IMR-90 (cell line): ENCODE measurements at regions not wholly inside any gene's neighbourhood (a gene's known extent, or its start where the extent isn't known, plus 50 kb on each side); places are given as distances from the start of the nearest gene placed in this dataset.

ENCODE experiments used
- ATAC-seq: fragments of 200-7000 bp; cut with Tn5 transposase; 2 replicates; pipeline ENCODE4 v1.9.1; 2020; ENCODE audit warnings: low read depth, mild to moderate bottlenecking, moderate library complexity
- BruUV-seq: library from RNA; stranded (reverse); fragments of 400-500 nt; replicated peaks from 2 replicates; lab custom pipeline; 2021; lab: Mats Ljungman, UMichigan
- CTCF ChIA-PET: fragments of 300-600 bp; formaldehyde crosslinking; extraction: SDS; loops from one replicate; lab custom pipeline; 2021; ENCODE audit warnings: antibody characterized with exemption; lab: Yijun Ruan, JAX
- POLR2A ChIA-PET: fragments of 300-600 bp; sonication (Branson Sonifier 250); formaldehyde crosslinking; loops from one replicate; lab custom pipeline; 2022; ENCODE audit warnings: antibody characterized with exemption; ENCODE audit not compliant: unreplicated experiment; lab: Charles Lee
- DNase-seq: peaks from one replicate; pipeline ENCODE4 v3.0.0; 2013
- H2AFZ ChIP-seq: replicated peaks from 2 replicates; pipeline ENCODE3; 2013; ENCODE audit warnings: low read length, mild to moderate bottlenecking; ENCODE audit not compliant: poor library complexity
- H2AK5ac ChIP-seq: 2 replicates; pipeline ENCODE4 v1.6.1; 2013; ENCODE audit warnings: low read depth, low read length, inconsistent platforms
- H2AK9ac ChIP-seq: replicated peaks from 2 replicates; pipeline ENCODE3; 2013; ENCODE audit warnings: mild to moderate bottlenecking, low read depth, low read length, moderate library complexity; ENCODE audit not compliant: poor library complexity
- H2BK120ac ChIP-seq: 2 replicates; pipeline ENCODE4 v1.6.1; 2013; ENCODE audit warnings: low read depth, low read length, inconsistent platforms
- H2BK15ac ChIP-seq: 3 replicates; pipeline ENCODE4 v1.6.1; 2013; ENCODE audit warnings: low read depth, low read length, inconsistent platforms
- H2BK20ac ChIP-seq: 2 replicates; pipeline ENCODE4 v1.6.1; 2013; ENCODE audit warnings: low read depth, mild to moderate bottlenecking, inconsistent platforms, low read length, moderate library complexity
- H2BK5ac ChIP-seq: 2 replicates; pipeline ENCODE4 v1.6.1; 2013; ENCODE audit warnings: mild to moderate bottlenecking, low read depth, low read length, inconsistent platforms; ENCODE audit not compliant: poor library complexity, severe bottlenecking
- H3K14ac ChIP-seq: replicated peaks from 2 replicates; pipeline ENCODE4 v1.6.1; 2013; ENCODE audit warnings: low read depth, low read length, inconsistent platforms
- H3K18ac ChIP-seq: 2 replicates; pipeline ENCODE4 v1.6.1; 2013; ENCODE audit warnings: low read depth, low read length, control low read depth
- H3K23ac ChIP-seq: 2 replicates; pipeline ENCODE4 v1.6.1; 2013; ENCODE audit warnings: low read depth, low read length, inconsistent platforms
- H3K27ac ChIP-seq: 2 replicates; pipeline ENCODE4 v1.5.1; 2013; ENCODE audit warnings: mild to moderate bottlenecking, control low read depth, low read length; ENCODE audit not compliant: insufficient read depth
- H3K27me3 ChIP-seq: 2 replicates; pipeline ENCODE4 v1.6.1; 2013; ENCODE audit warnings: low read length; ENCODE audit not compliant: control insufficient read depth, insufficient read depth
- H3K36me3 ChIP-seq: 2 replicates; pipeline ENCODE4 v1.6.1; 2013; ENCODE audit warnings: low read length, mixed read lengths; ENCODE audit not compliant: control insufficient read depth, insufficient read depth
- H3K4ac ChIP-seq: 2 replicates; pipeline ENCODE4 v1.6.1; 2013; ENCODE audit warnings: low read depth, low read length, inconsistent platforms
- H3K4me1 ChIP-seq: 2 replicates; pipeline ENCODE4 v1.6.1; 2013; ENCODE audit warnings: low read length, mixed read lengths; ENCODE audit not compliant: control insufficient read depth, insufficient read depth
- H3K4me2 ChIP-seq: 2 replicates; pipeline ENCODE4 v1.6.1; 2013; ENCODE audit warnings: low read depth, mild to moderate bottlenecking, control low read depth, low read length, moderate library complexity
- H3K4me3 ChIP-seq: 2 replicates; pipeline ENCODE4 v1.5.1; 2013; ENCODE audit warnings: low read depth, mild to moderate bottlenecking, control low read depth, low read length, moderate library complexity; ENCODE audit not compliant: insufficient read depth
- H3K56ac ChIP-seq: 2 replicates; pipeline ENCODE4 v1.6.1; 2013; ENCODE audit warnings: low read length, inconsistent platforms; ENCODE audit not compliant: insufficient read depth; ENCODE audit errors: extremely low read depth
- H3K79me1 ChIP-seq, 2 experiments: 2 replicates each; pipeline ENCODE4 v1.6.1; 2013; ENCODE audit warnings: low read length in 2 of 2, inconsistent platforms in 1 of 2, low read depth in 1 of 2
- H3K9ac ChIP-seq: 2 replicates; pipeline ENCODE4 v1.6.1; 2013; ENCODE audit warnings: low read depth, low read length, control low read depth
- H3K9me1 ChIP-seq: 2 replicates; pipeline ENCODE4 v1.6.1; 2013; ENCODE audit warnings: low read length, inconsistent platforms; ENCODE audit not compliant: insufficient read depth
- H3K9me3 ChIP-seq: 2 replicates; pipeline ENCODE4 v1.6.1; 2013; ENCODE audit warnings: low read length; ENCODE audit not compliant: control insufficient read depth, insufficient read depth
- H4K20me1 ChIP-seq: 2 replicates; pipeline ENCODE4 v1.6.1; 2013; ENCODE audit warnings: low read length, inconsistent platforms; ENCODE audit not compliant: insufficient read depth
- H4K5ac ChIP-seq: 2 replicates; pipeline ENCODE4 v1.6.1; 2013; ENCODE audit warnings: mild to moderate bottlenecking, low read depth, low read length, control low read depth
- H4K8ac ChIP-seq, 2 experiments: 2 replicates each; pipeline ENCODE4 v1.6.1; 2013; ENCODE audit warnings: low read depth in 2 of 2, low read length in 2 of 2, control low read depth in 1 of 2, inconsistent platforms in 1 of 2
- H4K91ac ChIP-seq: 2 replicates; pipeline ENCODE4 v1.6.1; 2013; ENCODE audit warnings: low read depth, low read length, inconsistent platforms; ENCODE audit not compliant: insufficient read depth
- BHLHE40 ChIP-seq: fragments of 150-350 bp; IDR thresholded peaks from 2 replicates; pipeline ENCODE4 v1.6.1; 2016; ENCODE audit warnings: mild to moderate bottlenecking, low read depth, low read length
- CEBPB ChIP-seq: IDR thresholded peaks from 2 replicates; pipeline ENCODE4 v1.6.1; 2012; ENCODE audit warnings: low read depth, low read length, improper control_type of control experiment
- MAFK ChIP-seq: IDR thresholded peaks from 2 replicates; pipeline ENCODE4 v1.6.1; 2012; ENCODE audit warnings: low read depth, low read length, improper control_type of control experiment
- NFE2L2 ChIP-seq: fragments of 150-350 bp; IDR thresholded peaks from 2 replicates; pipeline ENCODE4 v1.6.1; 2016; ENCODE audit warnings: low read depth, mild to moderate bottlenecking, low read length
- RAD21 ChIP-seq: IDR thresholded peaks from 2 replicates; pipeline ENCODE4 v1.6.1; 2012; ENCODE audit warnings: low read length, improper control_type of control experiment
- RFX5 ChIP-seq: IDR thresholded peaks from 2 replicates; pipeline ENCODE4 v1.8.0; 2012; ENCODE audit warnings: low read depth, mild to moderate bottlenecking, low read length, moderate library complexity
- SMC3 ChIP-seq: fragments of 150-350 bp; IDR thresholded peaks from 2 replicates; pipeline ENCODE4 v1.6.1; 2016; ENCODE audit warnings: low read depth, mild to moderate bottlenecking, antibody characterized with exemption, low read length, moderate library complexity
- WGBS, 2 experiments: methylation state at CpG; one replicate each; pipeline versions ENCODE4 v1.1.5 to v1.1.7; 2013; ENCODE audit warnings: missing lambda C conversion rate in 2 of 2; ENCODE audit not compliant: insufficient read length in 1 of 2; ENCODE audit errors: extremely low coverage in 2 of 2; 5-methylcytosine and 5-hydroxymethylcytosine counted together
- dilution Hi-C: fragments of 300-500 bp; cut with HindIII; formaldehyde crosslinking; loops from one replicate; pipeline ENCODE4 v1.14.3; 2018; ENCODE audit warnings: low sequenced_read_pairs; ENCODE audit not compliant: unreplicated experiment
- in situ Hi-C: fragments of 300-500 bp; cut with MboI; formaldehyde crosslinking; loops from 3 replicates; pipeline ENCODE4 v1.14.3; 2019; ENCODE audit warnings: low sequenced_read_pairs, inconsistent platforms, mixed read lengths
- intact Hi-C: fragments of 100-400 bp; cut with micrococcal nuclease; formaldehyde crosslinking; loops from 2 replicates; pipeline ENCODE4 v1.10.0; 2022

- dilution Hi-C loops (no loop called here), intact Hi-C loops (no loop called here), in situ Hi-C loops (loop anchor here (25.0 kb wide), 1 partner anchor 684 kb away; the partner anchor contains the start of gene CDH11)
- Histone ChIP-seq H3K23ac (no peak overlapping the region), H2BK15ac (no peak overlapping the region), H3K4me3 (no peak overlapping the region), H2AK5ac (no peak overlapping the region), H4K91ac (no peak overlapping the region), H3K9me3 (peaks cover 2% of the 10 kb centered on the region; the same call in 1 of the 2 replicates), H3K9me1 (no peaks in the 10 kb centered on the region), H3K9ac (no peak overlapping the region), H3K56ac (no peak overlapping the region), H4K5ac (no peak overlapping the region), H2BK20ac (no peak overlapping the region), H2AFZ (no peak overlapping the region), H3K14ac (no peak overlapping the region), H4K20me1 (no peaks in the 10 kb centered on the region), H3K4ac (no peak overlapping the region), H2AK9ac (no peak overlapping the region), H3K79me1 (no peaks in the 10 kb centered on the region), H4K8ac (no peak overlapping the region), H3K27me3 (no peaks in the 10 kb centered on the region; the same call in 1 of the 2 replicates), H3K27ac (no peak overlapping the region), H3K4me1 (no peaks in the 10 kb centered on the region; the same call in none of the 2 replicates), H3K4me2 (no peak overlapping the region), H2BK120ac (no peak overlapping the region), H3K36me3 (no peaks in the 10 kb centered on the region), H3K18ac (no peak overlapping the region), H2BK5ac (no peak overlapping the region)
- DNase-seq (peak; percentile 81), ATAC-seq (peak; percentile 80)
- ChIA-PET CTCF (interaction anchor here (0.5 kb wide), 1 partner anchor 521 kb away, joined by 3 read pairs; no protein-coding TSS in a partner anchor), POLR2A (no interaction called here)
- no peak for TF ChIP-seq CEBPB
- no peak for TF ChIP-seq RAD21
- TF ChIP-seq MAFK = no peak
- TF ChIP-seq RFX5 = no peak
- no peak for TF ChIP-seq NFE2L2
- no peak for TF ChIP-seq BHLHE40
- TF ChIP-seq SMC3 = no peak
- BruUV-seq = no TSS peak
- no CpG with 5 or more reads among the region's 5 CpGs for WGBS, 2 experiments
These were observed 693.3 kb downstream of the CDH11 start for GRCh38 chr16:64428463-64429113.
